ENCODE measurements at regions not wholly inside any gene's neighbourhood (a gene's known extent, or its start where the extent isn't known, plus 50 kb on each side); places are given as distances from the start of the nearest gene placed in this dataset.
A peak's percentile ranks its signal among the peaks of the same experiment; 100 is the strongest.

- peak; percentile 94 for ATAC-seq
Observed at GRCh38 chr14:80146941-80147340, 64.4 kb downstream of the DIO2 start.

- ATAC-seq = peak; percentile 97
Observed at GRCh38 chr14:80136358-80136757, 74.9 kb downstream of the DIO2 start.

- ATAC-seq = peak; percentile 67
Observed at GRCh38 chr14:80135305-80136088, 75.8 kb downstream of the DIO2 start.

GRCh38 chr14:80134321-80134720, 77.0 kb downstream of the DIO2 start:
- no peak for ATAC-seq

- no peak for ATAC-seq
Observed at GRCh38 chr14:80133457-80133856, 77.8 kb downstream of the DIO2 start.

- no peak for ATAC-seq
Observed at GRCh38 chr14:80127466-80127865, 83.8 kb downstream of the DIO2 start.

GRCh38 chr14:80124794-80125193, 86.5 kb downstream of the DIO2 start:
- no peak for ATAC-seq

GRCh38 chr14:80117876-80118275, 93.4 kb downstream of the DIO2 start:
- ATAC-seq = no peak

- no peak for ATAC-seq
Observed at GRCh38 chr14:80116157-80116556, 95.1 kb downstream of the DIO2 start.

- ATAC-seq = no peak
Observed at GRCh38 chr14:80110721-80111120, 100.6 kb downstream of the DIO2 start.

- no peak for ATAC-seq
Observed at GRCh38 chr14:80109055-80109454, 102.2 kb downstream of the DIO2 start.

- ATAC-seq = no peak
Observed at GRCh38 chr14:80108430-80108829, 102.9 kb downstream of the DIO2 start.

- no peak for ATAC-seq
Observed at GRCh38 chr14:80105488-80105994, 105.8 kb downstream of the DIO2 start.

- ATAC-seq = no peak
Observed at GRCh38 chr14:80101835-80102234, 109.5 kb downstream of the DIO2 start.

- ATAC-seq = no peak
Observed at GRCh38 chr14:80100681-80101080, 110.6 kb downstream of the DIO2 start.

GRCh38 chr14:80095623-80096022, 115.7 kb downstream of the DIO2 start:
- ATAC-seq = no peak

- ATAC-seq = no peak
Observed at GRCh38 chr14:80087411-80087810, 123.9 kb downstream of the DIO2 start.

- no peak for ATAC-seq
Observed at GRCh38 chr14:80084196-80084595, 127.1 kb downstream of the DIO2 start.

GRCh38 chr14:80080601-80081000, 130.7 kb downstream of the DIO2 start:
- ATAC-seq = no peak

GRCh38 chr14:80078501-80078900, 132.8 kb downstream of the DIO2 start:
- no peak for ATAC-seq

GRCh38 chr14:80077262-80077661, 134.0 kb downstream of the DIO2 start:
- ATAC-seq = no peak

- ATAC-seq = no peak
Observed at GRCh38 chr14:80074900-80075574, 136.3 kb downstream of the DIO2 start.

GRCh38 chr14:80059041-80059440, 152.3 kb downstream of the DIO2 start:
- ATAC-seq = no peak

- no peak for ATAC-seq
Observed at GRCh38 chr14:80056497-80056801, 154.9 kb downstream of the DIO2 start.

Data from esophagus mucosa (tissue), 1 donor.